ENCODE measurements at regions not wholly inside any gene's neighbourhood (a gene's known extent, or its start where the extent isn't known, plus 50 kb on each side); places are given as distances from the start of the nearest gene placed in this dataset.

DNA sequence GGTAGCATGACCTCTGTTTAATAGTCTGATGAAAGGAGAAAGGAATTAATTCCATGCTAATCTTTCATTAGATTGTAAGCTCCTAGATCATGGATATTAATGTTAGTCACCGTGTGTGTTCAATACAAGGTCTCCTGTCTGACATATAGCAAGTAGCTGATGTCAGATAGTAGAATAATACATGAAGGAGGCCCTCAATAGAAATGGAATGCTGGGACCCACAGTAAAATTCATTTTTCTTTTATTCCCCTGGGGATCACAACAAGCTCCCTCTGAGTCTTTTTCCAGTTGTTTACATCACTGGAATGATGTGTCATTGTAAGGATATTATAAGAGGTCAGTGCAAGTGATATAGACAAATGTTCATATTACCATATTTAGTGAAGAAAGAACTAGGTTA lies 240.3 kb upstream of the TRPC7 start:
- no peak overlapping the region for H3K4me3 ChIP-seq
- 75% methylated on average over 1 of the region's 1 CpG for WGBS
- H3K9me3 ChIP-seq: peaks cover 0 to 13% (median 4%) of the 10 kb centered on the region in 4 donors
- H3K36me3 ChIP-seq: no peaks in the 10 kb centered on the region
- no peaks in the 10 kb centered on the region for H3K4me1 ChIP-seq
- H3K27ac ChIP-seq (replicated peaks in 1 of 4): no peak overlapping the region
- H3K27me3 ChIP-seq: no peaks in the 10 kb centered on the region
- no peak for DNase-seq (ENCODE audit: extremely low spot score)
- intact Hi-C loops (cut with DNase I): no loop called here
- no peak for TF ChIP-seq POLR2A (IDR thresholded peaks at IDR 0.05; ENCODE audit: low read depth)
- TF ChIP-seq CTCF (IDR thresholded peaks at IDR 0.05): no peak
- TF ChIP-seq EP300 (IDR thresholded peaks at IDR 0.05): no peak
- no peak for TF ChIP-seq POLR2AphosphoS5 (IDR thresholded peaks at IDR 0.05)

- TF ChIP-seq POLR2A (IDR thresholded peaks at IDR 0.05; ENCODE audit: low read depth) (no peak), EP300 (IDR thresholded peaks at IDR 0.05) (no peak), CTCF (IDR thresholded peaks at IDR 0.05) (no peak), POLR2AphosphoS5 (IDR thresholded peaks at IDR 0.05) (no peak)
- Histone ChIP-seq H3K36me3 (no peaks in the 10 kb centered on the region), H3K4me1 (no peaks in the 10 kb centered on the region), H3K27ac (replicated peaks in 1 of 4) (no peak overlapping the region), H3K27me3 (no peaks in the 10 kb centered on the region), H3K9me3 (peaks cover 0 to 13% (median 1%) of the 10 kb centered on the region in 4 donors), H3K4me3 (no peak overlapping the region)
- intact Hi-C loops (cut with DNase I): no loop called here
- 80% methylated on average over 1 of the region's 1 CpG for WGBS
- no peak for DNase-seq (ENCODE audit: extremely low spot score)
Observed at GRCh38 chr5:136600306-136600705, 235.0 kb upstream of the TRPC7 start.

- TF ChIP-seq EP300 (IDR thresholded peaks at IDR 0.05) (no peak), CTCF (IDR thresholded peaks at IDR 0.05) (no peak), POLR2A (IDR thresholded peaks at IDR 0.05; ENCODE audit: low read depth) (no peak), POLR2AphosphoS5 (IDR thresholded peaks at IDR 0.05) (no peak)
- H3K9me3 ChIP-seq: peaks cover 0 to 11% (median 1%) of the 10 kb centered on the region in 4 donors
- no peak for DNase-seq (ENCODE audit: extremely low spot score)
- H3K4me1 ChIP-seq: no peaks in the 10 kb centered on the region
- no peaks in the 10 kb centered on the region for H3K36me3 ChIP-seq
- intact Hi-C loops (cut with DNase I): no loop called here
- H3K27me3 ChIP-seq: no peaks in the 10 kb centered on the region
- no peak overlapping the region for H3K4me3 ChIP-seq
- no peak overlapping the region for H3K27ac ChIP-seq (replicated peaks in 1 of 4)
- WGBS: 76% methylated on average over 3 of the region's 3 CpGs
Observed at GRCh38 chr5:136598802-136599404, 233.6 kb upstream of the TRPC7 start.

DNA sequence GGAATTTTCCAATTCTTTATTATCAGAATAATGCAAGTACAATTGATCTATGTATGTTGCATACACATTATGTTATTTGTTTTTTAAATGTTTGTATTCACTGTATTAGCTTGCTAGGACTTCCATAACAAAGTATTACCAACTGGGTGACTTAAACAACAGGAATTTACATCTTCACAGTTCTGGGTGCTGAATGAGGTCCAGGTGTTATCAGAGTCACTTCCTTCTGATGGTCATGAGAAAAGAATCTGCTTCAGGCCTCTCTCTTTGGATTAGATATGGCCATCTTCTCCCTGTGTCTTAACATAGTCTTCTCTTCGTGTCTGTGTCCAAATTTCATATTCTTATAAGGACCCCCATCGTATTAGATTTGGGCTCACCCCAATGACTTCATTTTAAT lies 229.1 kb upstream of the TRPC7 start:
- no peaks in the 10 kb centered on the region for H3K27me3 ChIP-seq
- no peak overlapping the region for H3K27ac ChIP-seq (replicated peaks in 1 of 4)
- H3K36me3 ChIP-seq: no peaks in the 10 kb centered on the region
- intact Hi-C loops (cut with DNase I): no loop called here
- H3K4me3 ChIP-seq: no peak overlapping the region
- WGBS: 83% methylated on average over 2 of the region's 2 CpGs
- H3K9me3 ChIP-seq: no peaks in the 10 kb centered on the region
- TF ChIP-seq POLR2AphosphoS5 (IDR thresholded peaks at IDR 0.05) (no peak), CTCF (IDR thresholded peaks at IDR 0.05) (no peak), POLR2A (IDR thresholded peaks at IDR 0.05; ENCODE audit: low read depth) (no peak), EP300 (IDR thresholded peaks at IDR 0.05) (no peak)
- no peak for DNase-seq (ENCODE audit: extremely low spot score)
- no peaks in the 10 kb centered on the region for H3K4me1 ChIP-seq

DNA sequence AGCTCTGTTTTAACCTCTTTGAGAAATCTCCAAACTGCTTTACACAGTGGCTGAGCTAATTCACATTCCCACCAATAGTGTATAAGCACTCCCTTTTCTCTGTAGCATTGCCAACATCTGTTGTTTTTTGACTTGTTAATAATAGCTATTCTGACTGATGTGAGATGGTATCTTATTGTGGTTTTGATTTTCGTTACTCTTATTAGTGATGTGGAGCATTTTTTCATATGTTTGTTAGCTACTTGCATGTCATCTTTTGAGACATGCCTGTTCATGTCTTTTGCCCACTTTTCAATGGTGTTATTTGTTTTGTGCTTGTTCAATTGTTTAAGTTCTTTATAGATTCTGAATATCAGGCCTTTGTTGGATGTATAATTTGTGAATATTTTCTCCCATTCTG lies 225.2 kb upstream of the TRPC7 start:
- Histone ChIP-seq H3K4me1 (no peaks in the 10 kb centered on the region), H3K36me3 (no peaks in the 10 kb centered on the region), H3K4me3 (no peak overlapping the region), H3K27me3 (no peaks in the 10 kb centered on the region), H3K9me3 (no peaks in the 10 kb centered on the region), H3K27ac (replicated peaks in 1 of 4) (no peak overlapping the region)
- TF ChIP-seq CTCF (IDR thresholded peaks at IDR 0.05): no peak
- TF ChIP-seq EP300 (IDR thresholded peaks at IDR 0.05): no peak
- TF ChIP-seq POLR2A (IDR thresholded peaks at IDR 0.05; ENCODE audit: low read depth): no peak
- TF ChIP-seq POLR2AphosphoS5 (IDR thresholded peaks at IDR 0.05): no peak
- WGBS: 73% methylated on average over 1 of the region's 1 CpG
- no peak for DNase-seq (ENCODE audit: extremely low spot score)
- intact Hi-C loops (cut with DNase I): no loop called here
